WTC11 (cell line): ENCODE measurements at regions not wholly inside any gene's neighbourhood (a gene's known extent, or its start where the extent isn't known, plus 50 kb on each side); places are given as distances from the start of the nearest gene placed in this dataset.

Experiments
- ATAC-seq: fragments of 200-7000 bp; cut with Tn5 transposase; 2 replicates; pipeline ENCODE4 v1.10.0; 2021; ENCODE audit warnings: mild to moderate bottlenecking, moderate library complexity
- CTCF ChIA-PET: fragments of 300-600 bp; sonication (Branson Sonifier 250); formaldehyde crosslinking; loops from one replicate; lab custom pipeline; 2021; ENCODE audit warnings: antibody characterized with exemption; lab: Charles Lee
- POLR2A ChIA-PET: fragments of 350-600 bp; sonication (Branson Sonifier 250); formaldehyde crosslinking; loops from one replicate; lab custom pipeline; 2021; ENCODE audit warnings: antibody characterized with exemption; lab: Charles Lee
- DNase-seq: peaks from one replicate; pipeline ENCODE4 v3.0.0; 2021; ENCODE audit warnings: low spot score
- H3K27ac Mint-ChIP-seq: 2 replicates; pipeline ENCODE4 v1.8.0; 2021; ENCODE audit warnings: mixed read lengths
- H3K27me3 Mint-ChIP-seq: 2 replicates; pipeline ENCODE4 v1.8.0; 2021; ENCODE audit warnings: low read depth, mild to moderate bottlenecking, moderate library complexity, mixed read lengths
- H3K36me3 Mint-ChIP-seq: 2 replicates; pipeline ENCODE4 v1.8.0; 2021; ENCODE audit warnings: mixed read lengths
- H3K4me1 Mint-ChIP-seq: 2 replicates; pipeline ENCODE4 v1.8.0; 2022; ENCODE audit warnings: mixed read lengths
- H3K4me3 Mint-ChIP-seq: 2 replicates; pipeline ENCODE4 v1.8.0; 2021; ENCODE audit warnings: mild to moderate bottlenecking, moderate library complexity, mixed read lengths
- H3K9me3 Mint-ChIP-seq: 2 replicates; pipeline ENCODE4 v1.8.0; 2021; ENCODE audit warnings: mixed read lengths
- CREB1 ChIP-seq: sonication (generic); formaldehyde crosslinking; IDR thresholded peaks from 2 replicates; pipeline ENCODE4 v1.8.0; 2023; ENCODE audit warnings: mild to moderate bottlenecking, missing genetic modification reagents
- ESRRA ChIP-seq: sonication (generic); formaldehyde crosslinking; IDR thresholded peaks from 2 replicates; pipeline ENCODE4 v1.8.1; 2022; ENCODE audit warnings: mild to moderate bottlenecking, missing genetic modification reagents, borderline replicate concordance
- ETV6 ChIP-seq: sonication (generic); formaldehyde crosslinking; IDR thresholded peaks from 2 replicates; pipeline ENCODE4 v1.8.1; 2022; ENCODE audit warnings: mild to moderate bottlenecking, missing genetic modification reagents
- FOXP1 ChIP-seq: sonication (generic); formaldehyde crosslinking; IDR thresholded peaks from 2 replicates; pipeline ENCODE4 v1.8.0; 2022; ENCODE audit warnings: missing genetic modification reagents, mild to moderate bottlenecking, moderate library complexity, borderline replicate concordance
- GRHL2 ChIP-seq: fragments of 250-450 bp; sonication (Bioruptor Pico); IDR thresholded peaks from 2 replicates; pipeline ENCODE4 v1.8.0; 2022; ENCODE audit warnings: mild to moderate bottlenecking, moderate library complexity; ENCODE audit not compliant: insufficient replicate concordance, severe bottlenecking
- IRF2 ChIP-seq: sonication (generic); formaldehyde crosslinking; IDR thresholded peaks from 2 replicates; pipeline ENCODE4 v1.8.0; 2022; ENCODE audit warnings: low read depth, missing genetic modification reagents, borderline replicate concordance
- JUN ChIP-seq: sonication (generic); formaldehyde crosslinking; IDR thresholded peaks from 2 replicates; pipeline ENCODE4 v1.8.0; 2023; ENCODE audit warnings: mild to moderate bottlenecking, missing genetic modification reagents
- SMAD4 ChIP-seq: sonication (generic); formaldehyde crosslinking; IDR thresholded peaks from 2 replicates; pipeline ENCODE4 v1.8.0; 2022; ENCODE audit warnings: mild to moderate bottlenecking, missing genetic modification reagents
- TEAD4 ChIP-seq: sonication (generic); formaldehyde crosslinking; IDR thresholded peaks from 2 replicates; pipeline ENCODE4 v1.8.0; 2022; ENCODE audit warnings: mild to moderate bottlenecking, missing genetic modification reagents
- ZNF219 ChIP-seq: sonication (generic); formaldehyde crosslinking; IDR thresholded peaks from 2 replicates; pipeline ENCODE4 v1.8.0; 2023; ENCODE audit warnings: missing genetic modification reagents, mild to moderate bottlenecking, borderline replicate concordance
- TF ChIP-seq, protein P1 (sequence below): sonication (generic); formaldehyde crosslinking; IDR thresholded peaks from 2 replicates; pipeline ENCODE4 v1.8.1; 2022; ENCODE audit warnings: mild to moderate bottlenecking, moderate library complexity, missing genetic modification reagents
- TF ChIP-seq, protein P2 (sequence below): sonication (generic); formaldehyde crosslinking; IDR thresholded peaks from 2 replicates; pipeline ENCODE4 v1.8.1; 2023; ENCODE audit warnings: mild to moderate bottlenecking, missing genetic modification reagents, borderline replicate concordance
- TF ChIP-seq, protein P3 (sequence below): fragments of 250-450 bp; sonication (Bioruptor Pico); IDR thresholded peaks from 2 replicates; pipeline ENCODE4 v1.9.0; 2021; ENCODE audit warnings: mild to moderate bottlenecking, borderline replicate concordance
- TF ChIP-seq, protein P4 (sequence below): fragments of 200-600 bp; IDR thresholded peaks from 2 replicates; pipeline ENCODE4 v1.8.0; 2022; ENCODE audit warnings: antibody characterized with exemption
- TF ChIP-seq, protein P5 (sequence below): sonication (generic); formaldehyde crosslinking; IDR thresholded peaks from 2 replicates; pipeline ENCODE4 v1.8.0; 2023; ENCODE audit warnings: missing genetic modification reagents, mild to moderate bottlenecking, borderline replicate concordance
- TF ChIP-seq, protein P6 (sequence below): fragments of 250-450 bp; sonication (Bioruptor Pico); IDR thresholded peaks from 2 replicates; pipeline ENCODE4 v1.9.0; 2021; ENCODE audit warnings: moderate library complexity, mild to moderate bottlenecking, inconsistent platforms, borderline replicate concordance

DNA sequence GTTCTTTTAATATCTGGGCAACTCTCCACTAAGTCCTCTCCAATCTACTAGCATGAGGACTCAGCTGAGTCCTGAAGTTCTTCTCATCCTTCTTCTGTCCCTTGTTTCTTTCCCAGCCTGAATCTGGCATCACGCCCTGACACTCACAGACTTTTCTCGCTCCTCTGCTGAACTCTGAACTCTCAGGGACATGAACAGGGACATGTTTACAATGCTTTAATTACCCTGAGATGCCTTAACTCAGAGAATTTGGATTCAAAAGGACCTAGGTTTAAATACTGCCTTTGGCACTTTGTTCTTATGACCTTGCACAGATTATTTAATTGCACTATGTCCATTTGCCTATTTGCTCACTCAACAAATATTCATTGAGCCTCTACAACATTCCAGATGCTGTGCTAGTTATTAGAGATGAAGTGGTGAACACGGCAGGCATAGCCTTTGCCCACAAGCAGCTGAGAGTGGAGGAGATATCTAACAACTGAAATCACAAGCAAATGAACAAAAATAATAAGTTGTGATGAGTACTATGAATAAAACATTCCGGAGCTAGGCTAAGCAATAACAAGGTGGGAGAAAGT, 106.0 kb downstream of the ADRB2 start:
- H3K4me3 Mint-ChIP-seq = no peak overlapping the region
- H3K4me1 Mint-ChIP-seq = peaks cover 57% of the 10 kb centered on the region
- H3K36me3 Mint-ChIP-seq = no peaks in the 10 kb centered on the region
- POLR2A ChIA-PET = no interaction called here
- CTCF ChIA-PET = no interaction called here
- DNase-seq = no peak
- H3K9me3 Mint-ChIP-seq = no peaks in the 10 kb centered on the region
- H3K27ac Mint-ChIP-seq = no peak overlapping the region
- ATAC-seq = no peak
- H3K27me3 Mint-ChIP-seq = no peaks in the 10 kb centered on the region
- TF ChIP-seq, protein P1, sequence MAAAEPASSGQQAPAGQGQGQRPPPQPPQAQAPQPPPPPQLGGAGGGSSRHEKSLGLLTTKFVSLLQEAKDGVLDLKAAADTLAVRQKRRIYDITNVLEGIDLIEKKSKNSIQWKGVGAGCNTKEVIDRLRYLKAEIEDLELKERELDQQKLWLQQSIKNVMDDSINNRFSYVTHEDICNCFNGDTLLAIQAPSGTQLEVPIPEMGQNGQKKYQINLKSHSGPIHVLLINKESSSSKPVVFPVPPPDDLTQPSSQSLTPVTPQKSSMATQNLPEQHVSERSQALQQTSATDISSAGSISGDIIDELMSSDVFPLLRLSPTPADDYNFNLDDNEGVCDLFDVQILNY (CRISPR knock-in tag) = no peak
- TF ChIP-seq, protein P2, sequence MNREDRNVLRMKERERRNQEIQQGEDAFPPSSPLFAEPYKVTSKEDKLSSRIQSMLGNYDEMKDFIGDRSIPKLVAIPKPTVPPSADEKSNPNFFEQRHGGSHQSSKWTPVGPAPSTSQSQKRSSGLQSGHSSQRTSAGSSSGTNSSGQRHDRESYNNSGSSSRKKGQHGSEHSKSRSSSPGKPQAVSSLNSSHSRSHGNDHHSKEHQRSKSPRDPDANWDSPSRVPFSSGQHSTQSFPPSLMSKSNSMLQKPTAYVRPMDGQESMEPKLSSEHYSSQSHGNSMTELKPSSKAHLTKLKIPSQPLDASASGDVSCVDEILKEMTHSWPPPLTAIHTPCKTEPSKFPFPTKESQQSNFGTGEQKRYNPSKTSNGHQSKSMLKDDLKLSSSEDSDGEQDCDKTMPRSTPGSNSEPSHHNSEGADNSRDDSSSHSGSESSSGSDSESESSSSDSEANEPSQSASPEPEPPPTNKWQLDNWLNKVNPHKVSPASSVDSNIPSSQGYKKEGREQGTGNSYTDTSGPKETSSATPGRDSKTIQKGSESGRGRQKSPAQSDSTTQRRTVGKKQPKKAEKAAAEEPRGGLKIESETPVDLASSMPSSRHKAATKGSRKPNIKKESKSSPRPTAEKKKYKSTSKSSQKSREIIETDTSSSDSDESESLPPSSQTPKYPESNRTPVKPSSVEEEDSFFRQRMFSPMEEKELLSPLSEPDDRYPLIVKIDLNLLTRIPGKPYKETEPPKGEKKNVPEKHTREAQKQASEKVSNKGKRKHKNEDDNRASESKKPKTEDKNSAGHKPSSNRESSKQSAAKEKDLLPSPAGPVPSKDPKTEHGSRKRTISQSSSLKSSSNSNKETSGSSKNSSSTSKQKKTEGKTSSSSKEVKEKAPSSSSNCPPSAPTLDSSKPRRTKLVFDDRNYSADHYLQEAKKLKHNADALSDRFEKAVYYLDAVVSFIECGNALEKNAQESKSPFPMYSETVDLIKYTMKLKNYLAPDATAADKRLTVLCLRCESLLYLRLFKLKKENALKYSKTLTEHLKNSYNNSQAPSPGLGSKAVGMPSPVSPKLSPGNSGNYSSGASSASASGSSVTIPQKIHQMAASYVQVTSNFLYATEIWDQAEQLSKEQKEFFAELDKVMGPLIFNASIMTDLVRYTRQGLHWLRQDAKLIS (CRISPR knock-in tag) = no peak
- TF ChIP-seq ETV6 (CRISPR knock-in tag) (no peak), FOXP1 (CRISPR knock-in tag) (no peak), TEAD4 (CRISPR knock-in tag) (no peak), ZNF219 (CRISPR knock-in tag) (no peak), ESRRA (CRISPR knock-in tag) (no peak), SMAD4 (CRISPR knock-in tag) (no peak), GRHL2 (no peak), CREB1 (CRISPR knock-in tag) (no peak), IRF2 (CRISPR knock-in tag) (no peak), JUN (CRISPR knock-in tag) (no peak)
- TF ChIP-seq, protein P3, sequence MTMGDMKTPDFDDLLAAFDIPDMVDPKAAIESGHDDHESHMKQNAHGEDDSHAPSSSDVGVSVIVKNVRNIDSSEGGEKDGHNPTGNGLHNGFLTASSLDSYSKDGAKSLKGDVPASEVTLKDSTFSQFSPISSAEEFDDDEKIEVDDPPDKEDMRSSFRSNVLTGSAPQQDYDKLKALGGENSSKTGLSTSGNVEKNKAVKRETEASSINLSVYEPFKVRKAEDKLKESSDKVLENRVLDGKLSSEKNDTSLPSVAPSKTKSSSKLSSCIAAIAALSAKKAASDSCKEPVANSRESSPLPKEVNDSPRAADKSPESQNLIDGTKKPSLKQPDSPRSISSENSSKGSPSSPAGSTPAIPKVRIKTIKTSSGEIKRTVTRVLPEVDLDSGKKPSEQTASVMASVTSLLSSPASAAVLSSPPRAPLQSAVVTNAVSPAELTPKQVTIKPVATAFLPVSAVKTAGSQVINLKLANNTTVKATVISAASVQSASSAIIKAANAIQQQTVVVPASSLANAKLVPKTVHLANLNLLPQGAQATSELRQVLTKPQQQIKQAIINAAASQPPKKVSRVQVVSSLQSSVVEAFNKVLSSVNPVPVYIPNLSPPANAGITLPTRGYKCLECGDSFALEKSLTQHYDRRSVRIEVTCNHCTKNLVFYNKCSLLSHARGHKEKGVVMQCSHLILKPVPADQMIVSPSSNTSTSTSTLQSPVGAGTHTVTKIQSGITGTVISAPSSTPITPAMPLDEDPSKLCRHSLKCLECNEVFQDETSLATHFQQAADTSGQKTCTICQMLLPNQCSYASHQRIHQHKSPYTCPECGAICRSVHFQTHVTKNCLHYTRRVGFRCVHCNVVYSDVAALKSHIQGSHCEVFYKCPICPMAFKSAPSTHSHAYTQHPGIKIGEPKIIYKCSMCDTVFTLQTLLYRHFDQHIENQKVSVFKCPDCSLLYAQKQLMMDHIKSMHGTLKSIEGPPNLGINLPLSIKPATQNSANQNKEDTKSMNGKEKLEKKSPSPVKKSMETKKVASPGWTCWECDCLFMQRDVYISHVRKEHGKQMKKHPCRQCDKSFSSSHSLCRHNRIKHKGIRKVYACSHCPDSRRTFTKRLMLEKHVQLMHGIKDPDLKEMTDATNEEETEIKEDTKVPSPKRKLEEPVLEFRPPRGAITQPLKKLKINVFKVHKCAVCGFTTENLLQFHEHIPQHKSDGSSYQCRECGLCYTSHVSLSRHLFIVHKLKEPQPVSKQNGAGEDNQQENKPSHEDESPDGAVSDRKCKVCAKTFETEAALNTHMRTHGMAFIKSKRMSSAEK (CRISPR knock-in tag) = no peak
- TF ChIP-seq, protein P4, sequence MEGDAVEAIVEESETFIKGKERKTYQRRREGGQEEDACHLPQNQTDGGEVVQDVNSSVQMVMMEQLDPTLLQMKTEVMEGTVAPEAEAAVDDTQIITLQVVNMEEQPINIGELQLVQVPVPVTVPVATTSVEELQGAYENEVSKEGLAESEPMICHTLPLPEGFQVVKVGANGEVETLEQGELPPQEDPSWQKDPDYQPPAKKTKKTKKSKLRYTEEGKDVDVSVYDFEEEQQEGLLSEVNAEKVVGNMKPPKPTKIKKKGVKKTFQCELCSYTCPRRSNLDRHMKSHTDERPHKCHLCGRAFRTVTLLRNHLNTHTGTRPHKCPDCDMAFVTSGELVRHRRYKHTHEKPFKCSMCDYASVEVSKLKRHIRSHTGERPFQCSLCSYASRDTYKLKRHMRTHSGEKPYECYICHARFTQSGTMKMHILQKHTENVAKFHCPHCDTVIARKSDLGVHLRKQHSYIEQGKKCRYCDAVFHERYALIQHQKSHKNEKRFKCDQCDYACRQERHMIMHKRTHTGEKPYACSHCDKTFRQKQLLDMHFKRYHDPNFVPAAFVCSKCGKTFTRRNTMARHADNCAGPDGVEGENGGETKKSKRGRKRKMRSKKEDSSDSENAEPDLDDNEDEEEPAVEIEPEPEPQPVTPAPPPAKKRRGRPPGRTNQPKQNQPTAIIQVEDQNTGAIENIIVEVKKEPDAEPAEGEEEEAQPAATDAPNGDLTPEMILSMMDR = no peak
- TF ChIP-seq, protein P5, sequence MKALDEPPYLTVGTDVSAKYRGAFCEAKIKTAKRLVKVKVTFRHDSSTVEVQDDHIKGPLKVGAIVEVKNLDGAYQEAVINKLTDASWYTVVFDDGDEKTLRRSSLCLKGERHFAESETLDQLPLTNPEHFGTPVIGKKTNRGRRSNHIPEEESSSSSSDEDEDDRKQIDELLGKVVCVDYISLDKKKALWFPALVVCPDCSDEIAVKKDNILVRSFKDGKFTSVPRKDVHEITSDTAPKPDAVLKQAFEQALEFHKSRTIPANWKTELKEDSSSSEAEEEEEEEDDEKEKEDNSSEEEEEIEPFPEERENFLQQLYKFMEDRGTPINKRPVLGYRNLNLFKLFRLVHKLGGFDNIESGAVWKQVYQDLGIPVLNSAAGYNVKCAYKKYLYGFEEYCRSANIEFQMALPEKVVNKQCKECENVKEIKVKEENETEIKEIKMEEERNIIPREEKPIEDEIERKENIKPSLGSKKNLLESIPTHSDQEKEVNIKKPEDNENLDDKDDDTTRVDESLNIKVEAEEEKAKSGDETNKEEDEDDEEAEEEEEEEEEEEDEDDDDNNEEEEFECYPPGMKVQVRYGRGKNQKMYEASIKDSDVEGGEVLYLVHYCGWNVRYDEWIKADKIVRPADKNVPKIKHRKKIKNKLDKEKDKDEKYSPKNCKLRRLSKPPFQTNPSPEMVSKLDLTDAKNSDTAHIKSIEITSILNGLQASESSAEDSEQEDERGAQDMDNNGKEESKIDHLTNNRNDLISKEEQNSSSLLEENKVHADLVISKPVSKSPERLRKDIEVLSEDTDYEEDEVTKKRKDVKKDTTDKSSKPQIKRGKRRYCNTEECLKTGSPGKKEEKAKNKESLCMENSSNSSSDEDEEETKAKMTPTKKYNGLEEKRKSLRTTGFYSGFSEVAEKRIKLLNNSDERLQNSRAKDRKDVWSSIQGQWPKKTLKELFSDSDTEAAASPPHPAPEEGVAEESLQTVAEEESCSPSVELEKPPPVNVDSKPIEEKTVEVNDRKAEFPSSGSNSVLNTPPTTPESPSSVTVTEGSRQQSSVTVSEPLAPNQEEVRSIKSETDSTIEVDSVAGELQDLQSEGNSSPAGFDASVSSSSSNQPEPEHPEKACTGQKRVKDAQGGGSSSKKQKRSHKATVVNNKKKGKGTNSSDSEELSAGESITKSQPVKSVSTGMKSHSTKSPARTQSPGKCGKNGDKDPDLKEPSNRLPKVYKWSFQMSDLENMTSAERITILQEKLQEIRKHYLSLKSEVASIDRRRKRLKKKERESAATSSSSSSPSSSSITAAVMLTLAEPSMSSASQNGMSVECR = no peak
- TF ChIP-seq, protein P6, sequence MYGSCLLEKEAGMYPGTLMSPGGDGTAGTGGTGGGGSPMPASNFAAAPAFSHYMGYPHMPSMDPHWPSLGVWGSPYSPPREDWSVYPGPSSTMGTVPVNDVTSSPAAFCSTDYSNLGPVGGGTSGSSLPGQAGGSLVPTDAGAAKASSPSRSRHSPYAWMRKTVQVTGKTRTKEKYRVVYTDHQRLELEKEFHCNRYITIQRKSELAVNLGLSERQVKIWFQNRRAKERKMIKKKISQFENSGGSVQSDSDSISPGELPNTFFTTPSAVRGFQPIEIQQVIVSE (CRISPR knock-in tag) = no peak
- TF ChIP-seq, all 79 proteins: peak for 0
